ENCODE measurements at regions not wholly inside any gene's neighbourhood (a gene's known extent, or its start where the extent isn't known, plus 50 kb on each side); places are given as distances from the start of the nearest gene placed in this dataset.
"Not testable (repeated sequence)": the region's sequence is repeated elsewhere in the genome, so short reads cannot be mapped to it uniquely, and the experiment has no call there.

GRCh38 chr20:29409833-29410805, 1847.3 kb upstream of the DEFB115 start:
- no peak for TF ChIP-seq CTCF (IDR thresholded peaks at IDR 0.05; ENCODE audit: low read depth, low read length)
- no peak for DNase-seq (ENCODE audit: extremely low read depth, low read depth)

- DNase-seq (ENCODE audit: extremely low read depth, low read depth) = no peak
- TF ChIP-seq CTCF (IDR thresholded peaks at IDR 0.05; ENCODE audit: low read depth, low read length) = no peak
Observed at GRCh38 chr20:29410806-29411457, 1846.5 kb upstream of the DEFB115 start.

- not testable (repeated sequence) for DNase-seq (ENCODE audit: extremely low read depth, low read depth)
Observed at GRCh38 chr20:29411458-29411820, 1846.0 kb upstream of the DEFB115 start.

GRCh38 chr20:29419378-29419777, 1838.1 kb upstream of the DEFB115 start:
- no peak for TF ChIP-seq CTCF (IDR thresholded peaks at IDR 0.05; ENCODE audit: low read depth, low read length)
- DNase-seq (ENCODE audit: extremely low read depth, low read depth) = no peak

- no peak for TF ChIP-seq CTCF (IDR thresholded peaks at IDR 0.05; ENCODE audit: low read depth, low read length)
Observed at GRCh38 chr20:29427201-29428060, 1830.0 kb upstream of the DEFB115 start.

GRCh38 chr20:29430531-29430930, 1826.9 kb upstream of the DEFB115 start:
- TF ChIP-seq CTCF (IDR thresholded peaks at IDR 0.05; ENCODE audit: low read depth, low read length) = no peak
- no peak for DNase-seq (ENCODE audit: extremely low read depth, low read depth)

More at GRCh38 chr20:29427201-29428060, 1830.0 kb upstream of the DEFB115 start:
- DNase-seq (ENCODE audit: extremely low read depth, low read depth) = no peak

GRCh38 chr20:29440721-29441120, 1816.7 kb upstream of the DEFB115 start:
- DNase-seq (ENCODE audit: extremely low read depth, low read depth) = not testable (repeated sequence)

All from AG09319 (cell line).